K562 (cell line): ENCODE measurements at regions not wholly inside any gene's neighbourhood (a gene's known extent, or its start where the extent isn't known, plus 50 kb on each side); places are given as distances from the start of the nearest gene placed in this dataset.

Experiments used
- BMI1 ChIP-seq: fragments of 150-350 bp; IDR thresholded peaks from 2 replicates; pipeline ENCODE4 v1.6.1; 2014; ENCODE audit warnings: low read length
- CHD4 ChIP-seq: fragments of 200-600 bp; sonication (generic); IDR thresholded peaks from 3 replicates; pipeline ENCODE4 v1.6.1; 2012; ENCODE audit warnings: low read depth, mild to moderate bottlenecking, mixed read lengths, low read length, inconsistent platforms; ENCODE audit not compliant: insufficient read depth, insufficient replicate concordance, poor library complexity, severe bottlenecking
- CTCF ChIP-seq, 3 experiments: IDR thresholded peaks in 2 of 3; conservative IDR thresholded peaks in 1 of 3; 2 replicates each; pipeline ENCODE4 v1.5.1; 2011 to 2012; ENCODE audit warnings: low read length in 3 of 3, mild to moderate bottlenecking in 3 of 3, control low read depth in 2 of 3, improper control_type of control experiment in 1 of 3, inconsistent platforms in 1 of 3, low read depth in 1 of 3, mixed read lengths in 1 of 3, moderate library complexity in 1 of 3; ENCODE audit not compliant: insufficient read depth in 2 of 3
- MXI1 ChIP-seq: IDR thresholded peaks from 2 replicates; pipeline ENCODE4 v1.6.1; 2011; ENCODE audit warnings: low read depth, mild to moderate bottlenecking, improper control_type of control experiment, low read length
- ZBTB40 ChIP-seq, 2 experiments: fragments of 450-650 bp in 1 of 2; sonication (generic) in 1 of 2; formaldehyde crosslinking in 1 of 2; IDR thresholded peaks; 2 replicates each; pipeline versions ENCODE4 v1.7.1 to v1.9.0; 2016 to 2022; ENCODE audit warnings: inconsistent platforms in 1 of 2, mild to moderate bottlenecking in 1 of 2, missing genetic modification reagents in 1 of 2

GRCh38 chr11:79829891-79830290 lies 389.1 kb upstream of the TENM4 start (continued):
- TF ChIP-seq ZBTB40 (IDR thresholded peaks at IDR 0.05) (no peak), ZBTB40 (CRISPR knock-in tag; IDR thresholded peaks at IDR 0.05) (no peak), CHD4 (no peak), MXI1 (no peak), BMI1 (no peak), CTCF (IDR thresholded peaks at IDR 0.05 in 2 of 3, conservative IDR thresholded peaks at IDR 0.05 in 1 of 3; ENCODE audit: insufficient read depth in 2 of 3, low read depth in 1 of 3, low read length in 3 of 3) (no peak)
- TF ChIP-seq, all 486 proteins: peak for 0
